ENCODE measurements at regions not wholly inside any gene's neighbourhood (a gene's known extent, or its start where the extent isn't known, plus 50 kb on each side); places are given as distances from the start of the nearest gene placed in this dataset.

DNA sequence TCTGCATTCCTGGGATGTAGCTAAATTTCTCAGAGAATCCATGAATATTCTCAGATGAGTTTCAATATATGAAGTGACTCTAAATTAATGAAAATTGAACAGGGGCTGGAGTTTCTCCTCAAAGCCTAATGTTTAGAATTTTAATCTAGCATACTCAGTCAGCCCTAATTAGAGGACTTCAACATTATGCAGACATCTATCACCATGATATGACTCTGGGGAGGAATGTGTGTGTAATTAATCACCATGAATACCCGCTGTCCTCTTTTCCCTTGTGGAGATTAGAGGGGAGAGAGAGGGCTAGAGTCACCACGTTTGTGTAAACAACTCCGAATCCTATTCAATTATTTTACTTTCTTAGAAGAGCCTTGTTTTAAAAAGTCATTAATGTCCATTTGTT, 698.6 kb upstream of the MDGA2 start:
- no peak overlapping the region for H3K4me3 ChIP-seq (replicated peaks; ENCODE audit: low read depth, low read length)
- TF ChIP-seq, protein P1, sequence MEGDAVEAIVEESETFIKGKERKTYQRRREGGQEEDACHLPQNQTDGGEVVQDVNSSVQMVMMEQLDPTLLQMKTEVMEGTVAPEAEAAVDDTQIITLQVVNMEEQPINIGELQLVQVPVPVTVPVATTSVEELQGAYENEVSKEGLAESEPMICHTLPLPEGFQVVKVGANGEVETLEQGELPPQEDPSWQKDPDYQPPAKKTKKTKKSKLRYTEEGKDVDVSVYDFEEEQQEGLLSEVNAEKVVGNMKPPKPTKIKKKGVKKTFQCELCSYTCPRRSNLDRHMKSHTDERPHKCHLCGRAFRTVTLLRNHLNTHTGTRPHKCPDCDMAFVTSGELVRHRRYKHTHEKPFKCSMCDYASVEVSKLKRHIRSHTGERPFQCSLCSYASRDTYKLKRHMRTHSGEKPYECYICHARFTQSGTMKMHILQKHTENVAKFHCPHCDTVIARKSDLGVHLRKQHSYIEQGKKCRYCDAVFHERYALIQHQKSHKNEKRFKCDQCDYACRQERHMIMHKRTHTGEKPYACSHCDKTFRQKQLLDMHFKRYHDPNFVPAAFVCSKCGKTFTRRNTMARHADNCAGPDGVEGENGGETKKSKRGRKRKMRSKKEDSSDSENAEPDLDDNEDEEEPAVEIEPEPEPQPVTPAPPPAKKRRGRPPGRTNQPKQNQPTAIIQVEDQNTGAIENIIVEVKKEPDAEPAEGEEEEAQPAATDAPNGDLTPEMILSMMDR (IDR thresholded peaks at IDR 0.05; ENCODE audit: low read depth, low read length, missing control alignments) = no peak
- no peak for DNase-seq (ENCODE audit: extremely low read depth, low read depth)

DNA sequence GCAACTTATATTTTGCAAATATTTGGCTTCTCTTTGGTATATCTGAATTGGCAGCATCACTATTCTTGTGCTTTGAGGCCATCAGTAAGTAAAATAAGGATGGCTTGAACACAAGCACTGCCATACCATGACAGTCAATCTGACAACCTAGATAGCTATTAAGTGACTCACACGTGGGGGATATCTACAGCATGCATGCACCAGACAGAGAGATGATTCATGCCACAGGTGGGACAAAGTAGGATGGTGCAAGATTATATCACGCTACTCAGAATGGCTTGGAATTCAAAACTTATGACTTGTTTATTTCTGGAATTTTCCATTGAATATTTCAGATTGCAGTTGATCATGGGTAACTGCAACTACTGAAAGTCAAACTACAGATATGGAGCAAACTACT, 675.6 kb upstream of the MDGA2 start:
- H3K4me3 ChIP-seq (replicated peaks; ENCODE audit: low read depth, low read length) = no peak overlapping the region
- no peak for DNase-seq (ENCODE audit: extremely low read depth, low read depth)
- TF ChIP-seq, protein P1 (IDR thresholded peaks at IDR 0.05; ENCODE audit: low read depth, low read length, missing control alignments) = no peak

DNA sequence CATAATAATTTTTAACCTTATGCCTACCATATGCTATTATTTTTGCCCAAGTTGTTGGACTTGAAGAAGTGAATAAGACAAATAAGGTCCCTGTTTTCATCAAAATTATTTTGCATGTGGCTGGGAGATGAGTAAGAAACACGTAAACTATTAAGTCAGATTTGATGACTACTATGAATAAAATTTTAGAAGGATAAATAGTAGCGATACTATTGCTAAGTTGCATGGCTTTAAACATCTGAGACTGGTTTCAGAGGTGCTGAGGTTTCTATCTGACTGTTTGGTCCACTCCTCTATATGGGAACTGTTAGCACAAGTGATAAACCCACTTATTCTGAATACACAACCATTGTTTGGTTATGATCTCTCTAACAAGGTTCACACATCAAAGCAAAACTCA, 674.3 kb upstream of the MDGA2 start:
- TF ChIP-seq, protein P1 (IDR thresholded peaks at IDR 0.05; ENCODE audit: low read depth, low read length, missing control alignments) = no peak
- no peak overlapping the region for H3K4me3 ChIP-seq (replicated peaks; ENCODE audit: low read depth, low read length)
- DNase-seq (ENCODE audit: extremely low read depth, low read depth) = no peak

GRCh38 chr14:48341069-48341468, 665.7 kb upstream of the MDGA2 start:
- TF ChIP-seq, protein P1 (IDR thresholded peaks at IDR 0.05; ENCODE audit: low read depth, low read length, missing control alignments) = no peak
- no peak for DNase-seq (ENCODE audit: extremely low read depth, low read depth)

DNA sequence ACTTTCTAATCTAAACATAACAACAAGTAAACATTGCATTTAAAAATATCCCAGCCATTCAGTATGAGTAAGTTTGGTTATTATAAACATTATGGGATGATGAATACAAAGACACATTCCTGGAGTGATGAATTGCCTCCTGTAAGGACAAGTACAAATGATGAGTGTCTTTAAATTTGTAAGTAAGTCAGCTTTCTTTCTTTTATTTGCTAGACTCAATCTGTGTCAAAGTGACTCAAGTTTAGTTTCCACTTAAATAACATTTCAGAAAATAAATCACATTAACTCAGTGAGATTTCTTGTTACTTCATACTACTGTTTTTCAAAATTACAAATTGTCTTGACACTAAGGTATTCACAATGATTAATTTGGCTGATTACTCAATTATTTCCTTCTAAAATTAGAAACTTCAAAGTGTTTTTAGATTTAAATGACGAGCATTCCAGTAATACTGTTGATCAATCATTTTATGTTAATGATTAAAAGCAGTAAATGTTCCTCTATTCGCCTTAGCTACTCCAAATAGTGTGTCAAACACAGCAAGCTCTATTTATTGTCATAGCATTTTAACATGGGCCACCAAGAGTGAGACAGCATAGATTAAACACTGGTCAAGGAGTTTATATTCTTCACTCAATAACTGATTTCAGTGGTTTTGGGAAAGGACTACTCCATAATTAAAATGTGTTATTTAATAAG, 658.0 kb upstream of the MDGA2 start:
- H3K4me3 ChIP-seq (replicated peaks; ENCODE audit: low read depth, low read length) = no peak overlapping the region
- no peak for DNase-seq (ENCODE audit: extremely low read depth, low read depth)
- TF ChIP-seq, protein P1 (IDR thresholded peaks at IDR 0.05; ENCODE audit: low read depth, low read length, missing control alignments) = no peak

More at GRCh38 chr14:48341069-48341468, 665.7 kb upstream of the MDGA2 start:
- H3K4me3 ChIP-seq (replicated peaks; ENCODE audit: low read depth, low read length) = no peak overlapping the region

- TF ChIP-seq, protein P1 (IDR thresholded peaks at IDR 0.05; ENCODE audit: low read depth, low read length, missing control alignments) = no peak
- DNase-seq (ENCODE audit: extremely low read depth, low read depth) = no peak
- no peak overlapping the region for H3K4me3 ChIP-seq (replicated peaks; ENCODE audit: low read depth, low read length)
These were observed 656.0 kb upstream of the MDGA2 start for GRCh38 chr14:48331421-48331820.

GRCh38 chr14:48325486-48325885, 650.1 kb upstream of the MDGA2 start:
- no peak for DNase-seq (ENCODE audit: extremely low read depth, low read depth)
- no peak overlapping the region for H3K4me3 ChIP-seq (replicated peaks; ENCODE audit: low read depth, low read length)
- TF ChIP-seq, protein P1 (IDR thresholded peaks at IDR 0.05; ENCODE audit: low read depth, low read length, missing control alignments) = no peak
